ENCODE measurements at regions not wholly inside any gene's neighbourhood (a gene's known extent, or its start where the extent isn't known, plus 50 kb on each side); places are given as distances from the start of the nearest gene placed in this dataset.

DNA sequence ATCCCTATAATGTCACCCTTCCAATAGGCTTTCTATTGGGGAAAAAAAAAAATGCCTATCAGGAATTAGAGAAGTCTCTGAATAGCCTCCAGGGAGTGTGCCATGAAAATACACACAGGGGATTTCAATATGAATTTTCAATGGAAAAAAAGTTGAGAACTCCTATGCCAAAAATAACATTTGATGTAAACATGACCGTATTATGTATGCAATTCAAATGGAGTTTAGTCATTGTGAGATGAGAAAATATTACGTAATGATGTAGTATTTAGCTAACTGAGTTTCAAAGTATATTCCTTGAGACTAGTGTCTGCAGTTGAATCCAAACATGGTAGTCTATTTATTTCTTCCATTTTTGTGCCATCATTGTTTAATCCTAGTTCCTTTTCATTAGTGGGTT, 182.3 kb downstream of the BLID start:
- no peak overlapping the region for H3K27ac ChIP-seq (ENCODE audit: poor library complexity, severe bottlenecking)
- H3K36me3 ChIP-seq (ENCODE audit: low read depth): no peaks in the 10 kb centered on the region
- peaks cover 30% of the 10 kb centered on the region for H3K4me1 ChIP-seq (ENCODE audit: insufficient read depth, poor library complexity, severe bottlenecking)
- TF ChIP-seq, protein P1, sequence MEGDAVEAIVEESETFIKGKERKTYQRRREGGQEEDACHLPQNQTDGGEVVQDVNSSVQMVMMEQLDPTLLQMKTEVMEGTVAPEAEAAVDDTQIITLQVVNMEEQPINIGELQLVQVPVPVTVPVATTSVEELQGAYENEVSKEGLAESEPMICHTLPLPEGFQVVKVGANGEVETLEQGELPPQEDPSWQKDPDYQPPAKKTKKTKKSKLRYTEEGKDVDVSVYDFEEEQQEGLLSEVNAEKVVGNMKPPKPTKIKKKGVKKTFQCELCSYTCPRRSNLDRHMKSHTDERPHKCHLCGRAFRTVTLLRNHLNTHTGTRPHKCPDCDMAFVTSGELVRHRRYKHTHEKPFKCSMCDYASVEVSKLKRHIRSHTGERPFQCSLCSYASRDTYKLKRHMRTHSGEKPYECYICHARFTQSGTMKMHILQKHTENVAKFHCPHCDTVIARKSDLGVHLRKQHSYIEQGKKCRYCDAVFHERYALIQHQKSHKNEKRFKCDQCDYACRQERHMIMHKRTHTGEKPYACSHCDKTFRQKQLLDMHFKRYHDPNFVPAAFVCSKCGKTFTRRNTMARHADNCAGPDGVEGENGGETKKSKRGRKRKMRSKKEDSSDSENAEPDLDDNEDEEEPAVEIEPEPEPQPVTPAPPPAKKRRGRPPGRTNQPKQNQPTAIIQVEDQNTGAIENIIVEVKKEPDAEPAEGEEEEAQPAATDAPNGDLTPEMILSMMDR (IDR thresholded peaks at IDR 0.05; ENCODE audit: poor library complexity, severe bottlenecking): no peak
- no peak overlapping the region for H3K4me3 ChIP-seq (ENCODE audit: severe bottlenecking)
- H3K9me3 ChIP-seq (ENCODE audit: severe bottlenecking): no peaks in the 10 kb centered on the region
- no peak for DNase-seq (ENCODE audit: low spot score)
- ATAC-seq (ENCODE audit: low read depth): no peak
- H3K27me3 ChIP-seq (ENCODE audit: insufficient read depth, poor library complexity, severe bottlenecking): no peaks in the 10 kb centered on the region

DNA sequence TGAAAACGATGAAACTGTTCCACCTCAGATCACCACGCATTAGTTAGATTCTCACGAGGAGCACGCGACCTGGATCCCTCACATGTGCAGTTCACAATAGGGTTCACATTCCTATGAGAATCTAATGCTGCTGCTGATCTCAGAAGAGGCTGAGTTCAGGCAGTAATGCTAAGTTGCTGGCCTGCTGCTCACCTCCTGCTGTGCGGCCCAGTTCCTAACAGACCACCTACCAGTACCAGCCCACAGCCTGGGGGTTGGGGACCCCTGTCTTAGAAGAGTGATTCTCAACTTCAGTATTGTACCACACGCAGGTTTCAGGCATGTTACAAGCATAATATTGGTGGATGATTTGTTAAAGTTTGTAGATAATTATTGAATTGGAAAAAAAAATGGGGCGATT, 182.7 kb downstream of the BLID start:
- H3K9me3 ChIP-seq (ENCODE audit: severe bottlenecking): no peaks in the 10 kb centered on the region
- H3K4me3 ChIP-seq (ENCODE audit: severe bottlenecking): no peak overlapping the region
- ATAC-seq (ENCODE audit: low read depth) (no peak), DNase-seq (ENCODE audit: low spot score) (no peak)
- no peaks in the 10 kb centered on the region for H3K27me3 ChIP-seq (ENCODE audit: insufficient read depth, poor library complexity, severe bottlenecking)
- H3K27ac ChIP-seq (ENCODE audit: poor library complexity, severe bottlenecking): no peak overlapping the region
- H3K36me3 ChIP-seq (ENCODE audit: low read depth): no peaks in the 10 kb centered on the region
- TF ChIP-seq, protein P1 (IDR thresholded peaks at IDR 0.05; ENCODE audit: poor library complexity, severe bottlenecking): no peak
- H3K4me1 ChIP-seq (ENCODE audit: insufficient read depth, poor library complexity, severe bottlenecking): peaks cover 29% of the 10 kb centered on the region

DNA sequence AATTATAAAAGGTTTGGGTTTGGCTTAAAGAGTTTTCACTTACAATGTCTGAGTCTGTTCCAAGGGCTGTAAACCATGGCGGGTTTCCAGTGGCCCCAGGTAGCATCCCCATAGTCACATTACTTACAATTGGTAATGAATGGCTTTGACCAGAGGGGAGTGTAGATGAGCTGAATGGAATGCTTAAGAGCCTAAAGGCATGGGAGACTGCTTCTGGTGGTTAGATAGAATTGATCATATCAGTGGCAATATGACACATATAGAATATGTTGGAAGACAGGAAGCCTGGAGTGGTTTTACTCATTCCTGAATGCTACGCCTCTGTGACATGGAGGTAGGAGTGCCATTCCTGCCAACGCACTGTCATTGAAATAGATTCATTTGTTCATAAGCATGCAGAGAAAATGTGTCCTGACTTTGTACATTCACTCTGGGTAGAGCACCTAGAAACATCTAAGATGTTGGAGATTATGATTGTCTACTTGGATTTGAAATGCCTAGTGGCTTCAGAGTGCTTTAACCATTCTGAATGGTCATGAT, 183.3 kb downstream of the BLID start:
- no peak overlapping the region for H3K27ac ChIP-seq (ENCODE audit: poor library complexity, severe bottlenecking)
- no peak overlapping the region for H3K4me3 ChIP-seq (ENCODE audit: severe bottlenecking)
- H3K9me3 ChIP-seq (ENCODE audit: severe bottlenecking): no peaks in the 10 kb centered on the region
- H3K4me1 ChIP-seq (ENCODE audit: insufficient read depth, poor library complexity, severe bottlenecking): peaks cover 23% of the 10 kb centered on the region
- no peak for ATAC-seq (ENCODE audit: low read depth)
- no peaks in the 10 kb centered on the region for H3K36me3 ChIP-seq (ENCODE audit: low read depth)
- H3K27me3 ChIP-seq (ENCODE audit: insufficient read depth, poor library complexity, severe bottlenecking): no peaks in the 10 kb centered on the region
- DNase-seq (ENCODE audit: low spot score): no peak
- TF ChIP-seq, protein P1 (IDR thresholded peaks at IDR 0.05; ENCODE audit: poor library complexity, severe bottlenecking): no peak

DNA sequence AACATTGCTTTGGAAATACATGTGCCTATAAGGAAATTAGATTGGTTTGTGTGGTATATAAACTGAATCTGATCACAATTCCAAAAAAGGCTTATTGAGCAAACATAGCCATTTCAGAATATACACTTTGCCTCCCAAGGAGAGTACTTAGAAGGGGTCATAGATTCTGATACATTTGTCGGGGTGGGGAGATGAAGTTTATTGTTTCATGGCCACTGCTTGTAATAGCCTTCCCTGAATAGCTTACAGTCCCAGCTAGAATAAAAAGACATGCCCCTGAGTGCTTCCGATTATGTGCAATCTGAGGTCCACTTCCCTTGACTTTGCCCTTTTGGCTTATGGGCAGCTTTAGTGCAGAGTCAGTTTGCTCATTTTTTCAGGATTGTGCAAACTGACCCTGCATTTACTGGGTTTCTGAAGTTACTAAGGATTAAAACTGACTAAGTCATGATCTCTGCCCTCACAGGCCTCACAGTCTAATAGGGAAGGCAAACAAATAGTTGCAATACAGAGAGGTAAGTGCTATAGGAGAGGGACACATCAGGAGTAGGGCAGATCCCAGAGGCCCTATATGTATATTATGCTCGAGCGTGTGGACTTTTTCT, 184.2 kb downstream of the BLID start:
- DNase-seq (ENCODE audit: low spot score): no peak
- Histone ChIP-seq H3K36me3 (ENCODE audit: low read depth) (no peaks in the 10 kb centered on the region), H3K4me1 (ENCODE audit: insufficient read depth, poor library complexity, severe bottlenecking) (peaks cover 19% of the 10 kb centered on the region), H3K27me3 (ENCODE audit: insufficient read depth, poor library complexity, severe bottlenecking) (no peaks in the 10 kb centered on the region), H3K27ac (ENCODE audit: poor library complexity, severe bottlenecking) (no peak overlapping the region), H3K9me3 (ENCODE audit: severe bottlenecking) (no peaks in the 10 kb centered on the region), H3K4me3 (ENCODE audit: severe bottlenecking) (no peak overlapping the region)
- TF ChIP-seq, protein P1 (IDR thresholded peaks at IDR 0.05; ENCODE audit: poor library complexity, severe bottlenecking): no peak
- no peak for ATAC-seq (ENCODE audit: low read depth)

DNA sequence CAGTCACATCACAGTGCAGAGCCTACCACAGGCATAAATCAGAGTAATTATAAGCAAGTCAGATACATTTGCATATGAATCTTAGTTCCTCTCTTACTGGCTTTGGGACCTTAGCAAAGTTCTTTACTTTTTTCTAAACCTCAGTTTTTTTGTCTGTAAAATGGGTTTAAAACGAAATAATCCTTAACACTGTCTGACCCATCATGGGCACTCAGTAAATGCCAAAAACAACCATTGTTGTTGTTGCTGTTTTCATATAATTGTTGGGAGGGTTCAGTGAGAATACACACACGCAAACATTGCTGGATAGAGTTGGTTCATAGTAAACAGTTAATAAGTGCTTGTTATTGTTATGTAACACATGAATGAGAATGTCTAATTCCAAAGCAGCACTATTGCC, 184.9 kb downstream of the BLID start:
- no peaks in the 10 kb centered on the region for H3K27me3 ChIP-seq (ENCODE audit: insufficient read depth, poor library complexity, severe bottlenecking)
- TF ChIP-seq, protein P1 (IDR thresholded peaks at IDR 0.05; ENCODE audit: poor library complexity, severe bottlenecking): no peak
- DNase-seq (ENCODE audit: low spot score): no peak
- H3K4me1 ChIP-seq (ENCODE audit: insufficient read depth, poor library complexity, severe bottlenecking): peaks cover 12% of the 10 kb centered on the region
- no peaks in the 10 kb centered on the region for H3K36me3 ChIP-seq (ENCODE audit: low read depth)
- ATAC-seq (ENCODE audit: low read depth): no peak
- H3K9me3 ChIP-seq (ENCODE audit: severe bottlenecking): no peaks in the 10 kb centered on the region
- H3K4me3 ChIP-seq (ENCODE audit: severe bottlenecking): no peak overlapping the region
- no peak overlapping the region for H3K27ac ChIP-seq (ENCODE audit: poor library complexity, severe bottlenecking)

All from RWPE2 (cell line).